NB4 (cell line): ENCODE measurements at regions not wholly inside any gene's neighbourhood (a gene's known extent, or its start where the extent isn't known, plus 50 kb on each side); places are given as distances from the start of the nearest gene placed in this dataset.

Experiments
- DNase-seq: peaks from one replicate; pipeline ENCODE4 v3.0.0; 2010; ENCODE audit warnings: low read depth
- H3K4me3 ChIP-seq: one replicate; pipeline ENCODE4 v1.5.1; 2011; ENCODE audit warnings: mild to moderate bottlenecking, low read depth, low read length, moderate library complexity
- MYC ChIP-seq: IDR thresholded peaks from 2 replicates; pipeline ENCODE4 v1.6.1; 2011; ENCODE audit warnings: low read depth, low read length
- POLR2A ChIP-seq: IDR thresholded peaks from 2 replicates; pipeline ENCODE4 v1.6.1; 2011; ENCODE audit warnings: mild to moderate bottlenecking; ENCODE audit not compliant: insufficient read length; ENCODE audit errors: extremely low read depth
- TF ChIP-seq, protein P1 (sequence below): IDR thresholded peaks from one replicate; pipeline ENCODE4 v1.5.1; 2012; ENCODE audit warnings: low read depth, low read length
- TF ChIP-seq, protein P2 (sequence below): IDR thresholded peaks from 2 replicates; pipeline ENCODE4 v1.6.1; 2011; ENCODE audit warnings: low read depth, low read length

GRCh38 chr17:12421646-12422306, 243.9 kb upstream of the MYOCD start:
- peak; percentile 9 for DNase-seq
- TF ChIP-seq, protein P1, sequence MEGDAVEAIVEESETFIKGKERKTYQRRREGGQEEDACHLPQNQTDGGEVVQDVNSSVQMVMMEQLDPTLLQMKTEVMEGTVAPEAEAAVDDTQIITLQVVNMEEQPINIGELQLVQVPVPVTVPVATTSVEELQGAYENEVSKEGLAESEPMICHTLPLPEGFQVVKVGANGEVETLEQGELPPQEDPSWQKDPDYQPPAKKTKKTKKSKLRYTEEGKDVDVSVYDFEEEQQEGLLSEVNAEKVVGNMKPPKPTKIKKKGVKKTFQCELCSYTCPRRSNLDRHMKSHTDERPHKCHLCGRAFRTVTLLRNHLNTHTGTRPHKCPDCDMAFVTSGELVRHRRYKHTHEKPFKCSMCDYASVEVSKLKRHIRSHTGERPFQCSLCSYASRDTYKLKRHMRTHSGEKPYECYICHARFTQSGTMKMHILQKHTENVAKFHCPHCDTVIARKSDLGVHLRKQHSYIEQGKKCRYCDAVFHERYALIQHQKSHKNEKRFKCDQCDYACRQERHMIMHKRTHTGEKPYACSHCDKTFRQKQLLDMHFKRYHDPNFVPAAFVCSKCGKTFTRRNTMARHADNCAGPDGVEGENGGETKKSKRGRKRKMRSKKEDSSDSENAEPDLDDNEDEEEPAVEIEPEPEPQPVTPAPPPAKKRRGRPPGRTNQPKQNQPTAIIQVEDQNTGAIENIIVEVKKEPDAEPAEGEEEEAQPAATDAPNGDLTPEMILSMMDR: no peak
- no peak for TF ChIP-seq MYC
- no peak for TF ChIP-seq POLR2A
- TF ChIP-seq, protein P2, sequence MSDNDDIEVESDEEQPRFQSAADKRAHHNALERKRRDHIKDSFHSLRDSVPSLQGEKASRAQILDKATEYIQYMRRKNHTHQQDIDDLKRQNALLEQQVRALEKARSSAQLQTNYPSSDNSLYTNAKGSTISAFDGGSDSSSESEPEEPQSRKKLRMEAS: no peak
- H3K4me3 ChIP-seq: no peak overlapping the region

GRCh38 chr17:12422651-12423050, 243.0 kb upstream of the MYOCD start:
- TF ChIP-seq, protein P2: no peak
- TF ChIP-seq MYC: no peak
- TF ChIP-seq, protein P1: no peak
- TF ChIP-seq POLR2A: no peak
- H3K4me3 ChIP-seq: no peak overlapping the region
- DNase-seq: no peak

DNA sequence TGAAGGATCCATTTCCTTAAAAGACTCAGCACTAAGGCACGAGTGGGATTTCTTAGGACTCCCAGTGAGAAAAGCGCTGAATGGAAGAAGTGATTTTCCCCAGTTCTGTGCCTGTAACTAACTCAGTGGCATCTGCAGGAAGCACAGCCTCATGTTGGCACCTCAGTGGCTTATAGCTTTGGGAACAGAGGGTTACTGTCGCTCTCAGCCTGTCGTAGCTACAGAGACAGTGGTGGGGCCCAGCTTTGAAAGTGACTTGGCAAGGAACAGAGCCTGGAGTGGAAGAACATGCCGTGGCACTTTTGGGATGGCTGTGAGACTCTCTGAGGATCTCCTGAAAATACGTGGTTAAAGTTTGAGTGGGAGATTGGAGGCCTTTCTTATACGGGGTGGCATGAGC, 242.4 kb upstream of the MYOCD start:
- TF ChIP-seq POLR2A: no peak
- TF ChIP-seq MYC: no peak
- TF ChIP-seq, protein P1: no peak
- no peak for DNase-seq
- no peak overlapping the region for H3K4me3 ChIP-seq

DNA sequence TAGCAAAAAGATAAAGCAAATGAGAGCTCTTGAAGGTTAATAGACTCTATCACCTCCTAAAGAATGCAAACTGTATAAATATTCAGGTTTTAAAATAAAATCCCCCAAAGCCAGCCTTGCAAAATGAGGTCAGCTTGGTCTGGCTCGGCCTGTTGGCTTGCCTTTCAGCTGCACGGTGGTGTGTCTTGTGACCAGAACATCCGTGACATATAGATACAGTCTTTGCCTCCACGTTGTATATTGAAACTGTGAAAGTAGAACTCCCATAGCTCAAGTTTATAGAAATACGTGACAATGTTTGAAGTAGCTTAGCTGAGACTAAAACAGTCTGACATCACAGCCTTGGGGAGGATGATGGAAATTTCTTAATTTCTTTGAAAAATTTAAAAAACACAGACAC, 236.6 kb upstream of the MYOCD start:
- TF ChIP-seq MYC (no peak), POLR2A (no peak)
- TF ChIP-seq, protein P2: no peak
- TF ChIP-seq, protein P1: no peak
- DNase-seq: no peak

DNA sequence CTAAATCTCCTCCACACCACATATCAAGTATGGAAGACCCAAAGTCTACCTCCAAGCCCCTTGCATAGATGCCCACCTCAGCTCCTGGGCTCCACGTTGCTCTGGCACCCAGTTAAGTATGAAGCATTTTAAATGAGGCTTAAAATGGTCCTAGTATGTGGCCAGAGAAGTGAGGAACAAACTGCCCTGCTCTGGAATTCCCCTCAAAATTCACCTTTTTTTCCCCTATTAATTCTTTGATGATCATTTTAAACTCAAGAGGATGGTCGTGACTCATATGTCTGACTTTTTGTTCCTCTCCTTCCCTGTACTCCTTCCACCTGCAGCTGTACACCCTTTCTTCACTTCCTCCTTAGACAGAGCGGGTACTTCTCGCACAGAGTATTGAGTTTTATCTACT, 234.5 kb upstream of the MYOCD start:
- H3K4me3 ChIP-seq: no peak overlapping the region
- DNase-seq: no peak
- TF ChIP-seq POLR2A (no peak), MYC (no peak)
- TF ChIP-seq, protein P1: no peak
- TF ChIP-seq, protein P2: no peak

More for the DNA sequence above, 236.6 kb upstream of the MYOCD start:
- H3K4me3 ChIP-seq: no peak overlapping the region
